Hepatocyte (in vitro differentiated cells): ENCODE measurements at regions not wholly inside any gene's neighbourhood (a gene's known extent, or its start where the extent isn't known, plus 50 kb on each side); places are given as distances from the start of the nearest gene placed in this dataset.

Experiments
- DNase-seq: peaks from one replicate; pipeline ENCODE4 v3.0.0-alpha.2; 2016; ENCODE audit warnings: low spot score
- H2AFZ ChIP-seq: fragments of 200-600 bp; sonication (generic); 2 replicates; pipeline ENCODE4 v1.6.0; 2016; ENCODE audit warnings: antibody characterized with exemption, mild to moderate bottlenecking
- H3K27ac ChIP-seq: fragments of 200-600 bp; sonication (generic); 2 replicates; pipeline ENCODE4 v1.5.1; 2016; ENCODE audit warnings: mild to moderate bottlenecking
- H3K27me3 ChIP-seq: fragments of 200-600 bp; sonication (generic); 2 replicates; pipeline ENCODE4 v1.6.1; 2016
- H3K36me3 ChIP-seq: fragments of 200-600 bp; sonication (generic); replicated peaks from 2 replicates; pipeline ENCODE4 v1.5.1; 2016; ENCODE audit warnings: low read depth; ENCODE audit not compliant: insufficient read depth
- H3K4me1 ChIP-seq: fragments of 200-600 bp; sonication (generic); 2 replicates; pipeline ENCODE4 v1.5.1; 2016; ENCODE audit warnings: mild to moderate bottlenecking, moderate library complexity; ENCODE audit not compliant: insufficient read depth
- H3K4me2 ChIP-seq: fragments of 200-600 bp; sonication (generic); 2 replicates; pipeline ENCODE4 v1.6.0; 2016
- H3K4me3 ChIP-seq: fragments of 200-600 bp; sonication (generic); 2 replicates; pipeline ENCODE4 v1.5.1; 2016; ENCODE audit warnings: mild to moderate bottlenecking
- H3K79me2 ChIP-seq: fragments of 200-600 bp; sonication (generic); 2 replicates; pipeline ENCODE4 v1.6.0; 2017; ENCODE audit warnings: mild to moderate bottlenecking
- H3K9me2 ChIP-seq: fragments of 200-600 bp; sonication (generic); replicated peaks from 2 replicates; pipeline ENCODE4 v1.6.0; 2017; ENCODE audit warnings: mild to moderate bottlenecking; ENCODE audit not compliant: insufficient read depth
- H3K9me3 ChIP-seq: fragments of 200-600 bp; sonication (generic); 2 replicates; pipeline ENCODE4 v1.5.1; 2016; ENCODE audit warnings: low read depth, mild to moderate bottlenecking
- H4K20me1 ChIP-seq: fragments of 200-600 bp; sonication (generic); 2 replicates; pipeline ENCODE4 v1.6.0; 2016; ENCODE audit warnings: mild to moderate bottlenecking; ENCODE audit not compliant: insufficient read depth, poor library complexity, severe bottlenecking
- CTCF ChIP-seq: fragments of 200-600 bp; sonication (generic); IDR thresholded peaks from 2 replicates; pipeline ENCODE4 v1.5.1; 2016; ENCODE audit warnings: antibody characterized with exemption, mild to moderate bottlenecking; ENCODE audit not compliant: poor library complexity
- EZH2 ChIP-seq: fragments of 200-600 bp; sonication (generic); IDR thresholded peaks from 2 replicates; pipeline ENCODE4 v1.6.1; 2016; ENCODE audit warnings: antibody characterized with exemption, mild to moderate bottlenecking, borderline replicate concordance
- EZH2phosphoT487 ChIP-seq: fragments of 200-600 bp; sonication (generic); IDR thresholded peaks from one replicate; pipeline ENCODE4 v1.6.1; 2018; ENCODE audit warnings: antibody characterized with exemption, mild to moderate bottlenecking, low read depth, moderate library complexity; ENCODE audit not compliant: unreplicated experiment, severe bottlenecking
- WGBS: methylation state at CpG from one replicate; pipeline ENCODE4 v1.1.6; 2016; ENCODE audit warnings: low lambda C conversion rate; ENCODE audit errors: missing lambda C conversion rate; 5-methylcytosine and 5-hydroxymethylcytosine counted together

GRCh38 chr20:53837126-53837826 lies 233.1 kb downstream of the BCAS1 start:
- Histone ChIP-seq H3K9me3 (no peaks in the 10 kb centered on the region), H4K20me1 (no peaks in the 10 kb centered on the region), H3K9me2 (no peaks in the 10 kb centered on the region), H3K27ac (peak overlapping the region; percentile 85), H3K4me3 (no peak overlapping the region), H2AFZ (no peak overlapping the region), H3K27me3 (no peaks in the 10 kb centered on the region), H3K4me2 (no peak overlapping the region), H3K4me1 (peaks cover 6% of the 10 kb centered on the region), H3K36me3 (no peaks in the 10 kb centered on the region), H3K79me2 (no peaks in the 10 kb centered on the region)
- WGBS: 81% methylated on average over 5 of the region's 5 CpGs
- DNase-seq: peak; percentile 67
- TF ChIP-seq EZH2phosphoT487: no peak
- TF ChIP-seq EZH2: no peak
- no peak for TF ChIP-seq CTCF

GRCh38 chr20:53834749-53835148 lies 235.6 kb downstream of the BCAS1 start:
- no peaks in the 10 kb centered on the region for H3K27me3 ChIP-seq
- no peak overlapping the region for H3K4me3 ChIP-seq
- WGBS: 97% methylated on average over 8 of the region's 8 CpGs
- H3K4me2 ChIP-seq: no peak overlapping the region
- H3K36me3 ChIP-seq: no peaks in the 10 kb centered on the region
- no peak for DNase-seq
- H3K9me2 ChIP-seq: no peaks in the 10 kb centered on the region
- H3K9me3 ChIP-seq: no peaks in the 10 kb centered on the region
- no peak overlapping the region for H3K27ac ChIP-seq
- TF ChIP-seq EZH2: no peak
- no peak for TF ChIP-seq EZH2phosphoT487
- no peak for TF ChIP-seq CTCF
- H3K4me1 ChIP-seq: peaks cover 16% of the 10 kb centered on the region
- H2AFZ ChIP-seq: no peak overlapping the region
- H4K20me1 ChIP-seq: no peaks in the 10 kb centered on the region
- H3K79me2 ChIP-seq: no peaks in the 10 kb centered on the region

GRCh38 chr20:53834062-53834442 lies 236.3 kb downstream of the BCAS1 start:
- no peaks in the 10 kb centered on the region for H4K20me1 ChIP-seq
- no peaks in the 10 kb centered on the region for H3K27me3 ChIP-seq
- 89% methylated on average over 3 of the region's 3 CpGs for WGBS
- no peak overlapping the region for H3K4me2 ChIP-seq
- H3K27ac ChIP-seq: no peak overlapping the region
- H3K79me2 ChIP-seq: no peaks in the 10 kb centered on the region
- H3K4me3 ChIP-seq: no peak overlapping the region
- peaks cover 23% of the 10 kb centered on the region for H3K4me1 ChIP-seq
- no peaks in the 10 kb centered on the region for H3K9me2 ChIP-seq
- H3K36me3 ChIP-seq: no peaks in the 10 kb centered on the region
- H3K9me3 ChIP-seq: no peaks in the 10 kb centered on the region
- TF ChIP-seq CTCF: no peak
- no peak for DNase-seq
- no peak overlapping the region for H2AFZ ChIP-seq
